ENCODE measurements at regions not wholly inside any gene's neighbourhood (a gene's known extent, or its start where the extent isn't known, plus 50 kb on each side); places are given as distances from the start of the nearest gene placed in this dataset.

DNA sequence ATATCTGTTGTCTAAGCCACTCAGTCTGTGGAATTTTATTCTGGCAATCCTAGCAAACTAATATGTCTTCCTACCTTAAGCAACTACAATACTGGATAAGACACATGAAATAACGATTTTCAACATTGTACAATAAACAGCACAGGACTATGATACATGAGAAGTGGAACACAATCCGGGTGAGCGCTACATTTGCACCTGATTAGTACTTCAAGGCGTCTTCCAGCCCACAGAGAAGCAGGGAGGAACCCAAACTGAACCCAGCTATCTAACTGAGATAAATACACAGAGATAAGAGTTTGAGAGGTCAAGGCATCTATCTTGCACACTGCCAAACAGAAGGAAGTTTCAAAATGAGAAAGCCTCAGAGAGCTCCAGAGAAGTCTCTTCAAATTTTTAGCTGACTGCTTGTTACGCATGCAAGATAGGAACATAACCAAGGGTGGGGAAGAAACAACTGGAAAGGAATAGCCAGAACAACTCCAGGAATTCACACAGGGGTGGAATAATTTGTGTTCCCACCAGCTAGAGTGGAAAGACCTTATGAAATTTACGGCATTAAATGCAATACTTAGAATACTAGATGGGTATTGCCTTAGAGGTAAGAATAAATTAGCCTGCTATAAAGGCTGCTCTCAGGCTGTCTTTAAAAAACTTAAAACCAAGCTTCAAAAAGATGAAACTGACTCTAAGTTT is 481.8 kb downstream of the MTRR start:
- H3K9me3 ChIP-seq (ENCODE audit: insufficient read depth, low read length), result no peaks in the 10 kb centered on the region
- H3F3A ChIP-seq (ENCODE audit: insufficient read depth), result no peaks in the 10 kb centered on the region
- H3K27me3 ChIP-seq (ENCODE audit: low read length), result no peaks in the 10 kb centered on the region
- H3K9ac ChIP-seq (ENCODE audit: low read length), result no peak overlapping the region
- no peaks in the 10 kb centered on the region for H3K9me2 ChIP-seq (replicated peaks; ENCODE audit: insufficient read depth, low read length)
- H2AFZ ChIP-seq (ENCODE audit: low read depth, low read length, severe bottlenecking), result no peak overlapping the region
- no peak overlapping the region for H3K4me2 ChIP-seq (ENCODE audit: low read depth, low read length, poor library complexity, severe bottlenecking)
- no peaks in the 10 kb centered on the region; the same call in 1 of the 2 replicates for H3K36me3 ChIP-seq (ENCODE audit: low read length)
- H3K4me3 ChIP-seq (ENCODE audit: insufficient read depth, low read length, poor library complexity, severe bottlenecking), result no peak overlapping the region
- TF ChIP-seq EZH2phosphoT487 (conservative IDR thresholded peaks at IDR 0.05; ENCODE audit: low read length), result no peak
- TF ChIP-seq, protein P1, sequence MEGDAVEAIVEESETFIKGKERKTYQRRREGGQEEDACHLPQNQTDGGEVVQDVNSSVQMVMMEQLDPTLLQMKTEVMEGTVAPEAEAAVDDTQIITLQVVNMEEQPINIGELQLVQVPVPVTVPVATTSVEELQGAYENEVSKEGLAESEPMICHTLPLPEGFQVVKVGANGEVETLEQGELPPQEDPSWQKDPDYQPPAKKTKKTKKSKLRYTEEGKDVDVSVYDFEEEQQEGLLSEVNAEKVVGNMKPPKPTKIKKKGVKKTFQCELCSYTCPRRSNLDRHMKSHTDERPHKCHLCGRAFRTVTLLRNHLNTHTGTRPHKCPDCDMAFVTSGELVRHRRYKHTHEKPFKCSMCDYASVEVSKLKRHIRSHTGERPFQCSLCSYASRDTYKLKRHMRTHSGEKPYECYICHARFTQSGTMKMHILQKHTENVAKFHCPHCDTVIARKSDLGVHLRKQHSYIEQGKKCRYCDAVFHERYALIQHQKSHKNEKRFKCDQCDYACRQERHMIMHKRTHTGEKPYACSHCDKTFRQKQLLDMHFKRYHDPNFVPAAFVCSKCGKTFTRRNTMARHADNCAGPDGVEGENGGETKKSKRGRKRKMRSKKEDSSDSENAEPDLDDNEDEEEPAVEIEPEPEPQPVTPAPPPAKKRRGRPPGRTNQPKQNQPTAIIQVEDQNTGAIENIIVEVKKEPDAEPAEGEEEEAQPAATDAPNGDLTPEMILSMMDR (IDR thresholded peaks at IDR 0.05; ENCODE audit: insufficient read depth, low read length, poor library complexity, severe bottlenecking), result no peak
- H3K27ac ChIP-seq (ENCODE audit: low read depth, low read length), result no peak overlapping the region
- H3K79me2 ChIP-seq (ENCODE audit: insufficient read depth, low read length), result no peaks in the 10 kb centered on the region
- no peaks in the 10 kb centered on the region for H4K20me1 ChIP-seq (ENCODE audit: low read depth, low read length)

DNA sequence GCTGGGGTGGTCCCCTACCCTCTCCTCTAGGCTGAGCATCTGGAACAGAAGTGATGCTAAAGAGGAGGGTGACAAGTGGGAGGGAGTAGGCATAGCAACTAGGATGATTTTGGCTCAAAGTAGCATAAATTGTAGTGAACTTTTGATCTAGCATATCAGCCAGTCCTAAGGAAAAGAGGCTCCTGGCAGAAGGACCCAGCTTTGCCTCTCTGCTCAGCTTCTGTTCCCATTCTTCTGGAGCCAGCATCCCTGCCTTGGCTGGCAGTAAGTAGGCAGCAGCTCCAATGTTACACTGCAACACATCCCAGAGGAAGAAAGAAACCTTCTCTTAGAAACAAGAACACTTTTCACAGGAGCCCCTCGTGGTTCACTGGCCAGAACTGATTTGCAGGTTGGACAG is 487.0 kb downstream of the MTRR start:
- no peaks in the 10 kb centered on the region for H3K79me2 ChIP-seq (ENCODE audit: insufficient read depth, low read length)
- H3K27me3 ChIP-seq (ENCODE audit: low read length), result no peaks in the 10 kb centered on the region
- no peak overlapping the region for H3K9ac ChIP-seq (ENCODE audit: low read length)
- H3K9me2 ChIP-seq (replicated peaks; ENCODE audit: insufficient read depth, low read length), result no peaks in the 10 kb centered on the region
- H3K36me3 ChIP-seq (ENCODE audit: low read length), result no peaks in the 10 kb centered on the region; the same call in 1 of the 2 replicates
- H3F3A ChIP-seq (ENCODE audit: insufficient read depth), result no peaks in the 10 kb centered on the region
- no peaks in the 10 kb centered on the region for H3K9me3 ChIP-seq (ENCODE audit: insufficient read depth, low read length)
- H2AFZ ChIP-seq (ENCODE audit: low read depth, low read length, severe bottlenecking), result no peak overlapping the region
- no peaks in the 10 kb centered on the region for H4K20me1 ChIP-seq (ENCODE audit: low read depth, low read length)
- no peak overlapping the region for H3K4me2 ChIP-seq (ENCODE audit: low read depth, low read length, poor library complexity, severe bottlenecking)
- no peak overlapping the region for H3K27ac ChIP-seq (ENCODE audit: low read depth, low read length)
- no peak for TF ChIP-seq EZH2phosphoT487 (conservative IDR thresholded peaks at IDR 0.05; ENCODE audit: low read length)
- TF ChIP-seq, protein P1 (IDR thresholded peaks at IDR 0.05; ENCODE audit: insufficient read depth, low read length, poor library complexity, severe bottlenecking), result no peak
- H3K4me3 ChIP-seq (ENCODE audit: insufficient read depth, low read length, poor library complexity, severe bottlenecking), result no peak overlapping the region

DNA sequence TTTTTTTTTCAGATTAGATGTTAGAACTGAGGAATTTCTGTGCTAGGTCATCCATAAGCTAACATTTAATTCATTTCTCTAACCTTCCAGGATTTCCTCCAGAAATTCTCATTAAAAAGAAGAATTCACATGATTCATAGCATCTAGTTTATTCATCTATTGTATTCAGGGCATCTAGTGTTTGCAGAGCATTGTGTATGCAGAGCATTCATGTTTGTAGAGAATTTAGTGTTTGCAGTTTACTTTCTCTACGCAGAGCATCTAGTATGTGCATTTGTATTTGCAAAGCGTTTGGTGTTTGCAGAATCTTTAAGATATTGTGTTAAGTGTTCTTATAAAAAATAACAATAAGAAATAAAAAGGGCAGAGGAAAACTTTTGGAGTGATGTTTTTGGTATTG is 491.1 kb downstream of the MTRR start:
- H3K27me3 ChIP-seq (ENCODE audit: low read length), result no peaks in the 10 kb centered on the region
- no peaks in the 10 kb centered on the region for H3K9me2 ChIP-seq (replicated peaks; ENCODE audit: insufficient read depth, low read length)
- no peak overlapping the region for H3K4me2 ChIP-seq (ENCODE audit: low read depth, low read length, poor library complexity, severe bottlenecking)
- no peak overlapping the region for H3K4me3 ChIP-seq (ENCODE audit: insufficient read depth, low read length, poor library complexity, severe bottlenecking)
- no peak overlapping the region for H2AFZ ChIP-seq (ENCODE audit: low read depth, low read length, severe bottlenecking)
- TF ChIP-seq, protein P1 (IDR thresholded peaks at IDR 0.05; ENCODE audit: insufficient read depth, low read length, poor library complexity, severe bottlenecking), result no peak
- no peak for TF ChIP-seq EZH2phosphoT487 (conservative IDR thresholded peaks at IDR 0.05; ENCODE audit: low read length)
- H3K9ac ChIP-seq (ENCODE audit: low read length), result no peak overlapping the region
- no peaks in the 10 kb centered on the region for H3K79me2 ChIP-seq (ENCODE audit: insufficient read depth, low read length)
- no peaks in the 10 kb centered on the region for H3K9me3 ChIP-seq (ENCODE audit: insufficient read depth, low read length)
- H4K20me1 ChIP-seq (ENCODE audit: low read depth, low read length), result no peaks in the 10 kb centered on the region
- no peaks in the 10 kb centered on the region for H3F3A ChIP-seq (ENCODE audit: insufficient read depth)
- no peaks in the 10 kb centered on the region for H3K36me3 ChIP-seq (ENCODE audit: low read length)
- no peak overlapping the region for H3K27ac ChIP-seq (ENCODE audit: low read depth, low read length)
